ENCODE measurements at regions not wholly inside any gene's neighbourhood (a gene's known extent, or its start where the extent isn't known, plus 50 kb on each side); places are given as distances from the start of the nearest gene placed in this dataset.
"Not testable (repeated sequence)": the region's sequence is repeated elsewhere in the genome, so short reads cannot be mapped to it uniquely, and the experiment has no call there.

GRCh38 chr1:194795917-194796593 is 1609.6 kb upstream of the B3GALT2 start:
- CTCF ChIA-PET, result no interaction called here
- Mint-ChIP-seq H3K36me3 (ENCODE audit: low read depth) (no peaks in the 10 kb centered on the region), H3K4me1 (no peaks in the 10 kb centered on the region), H3K9me3 (no peaks in the 10 kb centered on the region), H3K4me3 (no peak overlapping the region), H3K27ac (no peak overlapping the region), H3K27me3 (no peaks in the 10 kb centered on the region)
- DNase-seq, result no peak
- POLR2A ChIA-PET, result no interaction called here

- no peak overlapping the region for H3K27ac Mint-ChIP-seq
- no peaks in the 10 kb centered on the region for H3K27me3 Mint-ChIP-seq
- H3K36me3 Mint-ChIP-seq (ENCODE audit: low read depth), result no peaks in the 10 kb centered on the region
- H3K4me3 Mint-ChIP-seq, result no peak overlapping the region
- CTCF ChIA-PET, result no interaction called here
- DNase-seq, result no peak
- no peaks in the 10 kb centered on the region for H3K4me1 Mint-ChIP-seq
- POLR2A ChIA-PET, result no interaction called here
- H3K9me3 Mint-ChIP-seq, result no peaks in the 10 kb centered on the region
Observed at GRCh38 chr1:194787001-194787400, 1600.6 kb upstream of the B3GALT2 start.

DNA sequence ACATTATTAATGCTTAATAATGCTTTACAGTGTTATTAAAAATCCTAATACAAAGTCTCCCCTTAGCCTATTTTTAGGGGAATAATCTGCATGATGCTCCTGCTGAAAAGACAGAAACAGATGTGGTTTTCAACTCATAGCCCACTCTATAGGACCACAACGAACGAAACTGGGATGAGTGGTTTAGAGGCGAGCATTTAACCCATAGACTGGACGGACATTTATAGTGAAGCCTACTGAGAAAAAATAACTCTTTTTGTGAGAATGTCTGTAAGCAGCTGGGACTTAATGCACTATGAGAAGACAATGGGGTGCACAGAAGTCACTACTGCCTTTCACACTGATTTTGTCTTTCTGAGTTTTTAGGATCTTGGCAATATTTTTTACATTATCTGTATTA is 1599.6 kb upstream of the B3GALT2 start:
- H3K27me3 Mint-ChIP-seq, result no peaks in the 10 kb centered on the region
- ChIA-PET POLR2A (no interaction called here), CTCF (no interaction called here)
- H3K36me3 Mint-ChIP-seq (ENCODE audit: low read depth), result no peaks in the 10 kb centered on the region
- DNase-seq, result no peak
- no peak overlapping the region for H3K27ac Mint-ChIP-seq
- H3K9me3 Mint-ChIP-seq, result no peaks in the 10 kb centered on the region
- no peak overlapping the region for H3K4me3 Mint-ChIP-seq
- no peaks in the 10 kb centered on the region for H3K4me1 Mint-ChIP-seq

GRCh38 chr1:194776657-194777056 is 1590.2 kb upstream of the B3GALT2 start:
- H3K27me3 Mint-ChIP-seq, result no peaks in the 10 kb centered on the region
- H3K4me3 Mint-ChIP-seq, result no peak overlapping the region
- ChIA-PET POLR2A (no interaction called here), CTCF (no interaction called here)
- no peak overlapping the region for H3K27ac Mint-ChIP-seq
- H3K4me1 Mint-ChIP-seq, result no peaks in the 10 kb centered on the region
- H3K36me3 Mint-ChIP-seq (ENCODE audit: low read depth), result no peaks in the 10 kb centered on the region
- DNase-seq, result no peak
- peaks cover 6% of the 10 kb centered on the region for H3K9me3 Mint-ChIP-seq

GRCh38 chr1:194774535-194774934 is 1588.1 kb upstream of the B3GALT2 start:
- Mint-ChIP-seq H3K4me3 (no peak overlapping the region), H3K27ac (no peak overlapping the region), H3K36me3 (ENCODE audit: low read depth) (no peaks in the 10 kb centered on the region), H3K27me3 (no peaks in the 10 kb centered on the region), H3K4me1 (no peaks in the 10 kb centered on the region), H3K9me3 (peaks cover 6% of the 10 kb centered on the region)
- ChIA-PET POLR2A (no interaction called here), CTCF (no interaction called here)
- DNase-seq, result no peak

- no peak overlapping the region for H3K27ac Mint-ChIP-seq
- peaks cover 4% of the 10 kb centered on the region for H3K9me3 Mint-ChIP-seq
- H3K4me1 Mint-ChIP-seq, result no peaks in the 10 kb centered on the region
- ChIA-PET POLR2A (no interaction called here), CTCF (no interaction called here)
- no peak overlapping the region for H3K4me3 Mint-ChIP-seq
- H3K27me3 Mint-ChIP-seq, result no peaks in the 10 kb centered on the region
- no peaks in the 10 kb centered on the region for H3K36me3 Mint-ChIP-seq (ENCODE audit: low read depth)
- no peak for DNase-seq
Observed at GRCh38 chr1:194755241-194755994, 1569.0 kb upstream of the B3GALT2 start.

GRCh38 chr1:194738843-194739242 is 1552.4 kb upstream of the B3GALT2 start:
- CTCF ChIA-PET, result interaction anchor here (0.6 kb wide), 1 partner anchor 494 kb away, joined by 3 read pairs; no protein-coding TSS in a partner anchor
- H3K36me3 Mint-ChIP-seq (ENCODE audit: low read depth); POLR2A ChIA-PET: not testable (repeated sequence)

DNA sequence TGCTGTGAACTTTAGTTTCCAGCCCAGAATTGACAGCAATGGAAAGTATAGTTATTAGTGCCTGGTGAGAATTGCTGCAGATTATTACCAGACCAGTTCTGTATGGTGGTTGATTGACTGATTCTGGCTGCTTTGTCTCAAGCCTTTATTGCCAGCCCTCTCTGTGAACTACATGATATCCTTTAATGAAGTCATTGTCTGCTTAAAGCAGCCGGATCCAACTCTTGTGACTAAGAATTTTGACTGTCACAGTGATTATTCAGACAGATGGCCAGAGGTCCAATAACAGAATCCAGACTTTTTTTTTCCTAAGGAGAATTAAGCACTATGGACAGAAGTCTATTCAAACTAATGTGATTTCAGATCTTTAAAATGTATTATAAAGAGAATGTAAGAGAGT is 1548.6 kb upstream of the B3GALT2 start:
- Mint-ChIP-seq H3K27me3 (no peaks in the 10 kb centered on the region), H3K27ac (no peak overlapping the region), H3K4me1 (no peaks in the 10 kb centered on the region), H3K36me3 (ENCODE audit: low read depth) (no peaks in the 10 kb centered on the region), H3K9me3 (no peaks in the 10 kb centered on the region), H3K4me3 (no peak overlapping the region)
- DNase-seq, result no peak
- ChIA-PET POLR2A (no interaction called here), CTCF (no interaction called here)

More at GRCh38 chr1:194738843-194739242, 1552.4 kb upstream of the B3GALT2 start:
- H3K9me3 Mint-ChIP-seq, H3K27me3 Mint-ChIP-seq, DNase-seq, H3K4me3 Mint-ChIP-seq, H3K4me1 Mint-ChIP-seq, H3K27ac Mint-ChIP-seq: not testable (repeated sequence)

DNA sequence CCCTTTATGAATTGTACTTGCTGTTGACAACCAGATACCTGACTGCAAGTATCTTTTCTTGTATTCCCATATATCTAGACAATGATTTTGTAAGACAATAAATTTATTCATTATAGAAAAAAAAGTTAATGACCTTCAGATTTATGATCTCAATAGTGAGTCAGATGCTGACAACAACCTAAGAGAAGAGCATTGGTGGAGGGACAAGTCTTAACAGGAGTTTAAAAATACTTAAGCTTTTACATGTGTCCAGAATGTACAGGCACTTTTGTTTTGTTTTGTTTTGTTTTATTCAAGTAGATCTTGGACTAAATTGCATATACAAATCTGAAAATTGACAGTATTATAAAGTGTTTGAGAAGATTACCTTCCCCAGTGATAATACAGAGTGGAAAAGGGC is 1544.6 kb upstream of the B3GALT2 start:
- no peaks in the 10 kb centered on the region for H3K9me3 Mint-ChIP-seq
- no peak overlapping the region for H3K27ac Mint-ChIP-seq
- no peaks in the 10 kb centered on the region for H3K4me1 Mint-ChIP-seq
- ChIA-PET POLR2A (no interaction called here), CTCF (no interaction called here)
- no peak for DNase-seq
- H3K27me3 Mint-ChIP-seq, result no peaks in the 10 kb centered on the region
- H3K4me3 Mint-ChIP-seq, result no peak overlapping the region
- no peaks in the 10 kb centered on the region for H3K36me3 Mint-ChIP-seq (ENCODE audit: low read depth)

DNA sequence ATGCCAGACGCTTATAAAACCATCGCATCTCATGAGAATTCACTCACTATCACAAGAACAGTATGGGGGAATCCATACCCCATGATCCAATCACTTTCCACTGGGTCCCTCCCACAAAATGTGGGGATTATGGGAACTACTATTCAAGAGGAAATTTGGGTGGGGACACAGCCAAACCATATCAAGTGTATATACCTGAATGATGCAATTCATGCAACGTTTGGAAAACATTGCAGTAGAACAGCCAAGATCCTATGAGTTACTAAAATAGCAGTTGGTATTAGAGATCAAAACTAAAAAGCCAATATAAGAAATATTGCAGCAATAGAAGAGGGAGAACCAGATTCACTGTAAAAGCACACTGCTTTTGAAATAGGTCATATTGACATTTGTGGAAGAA is 1543.9 kb upstream of the B3GALT2 start:
- no peaks in the 10 kb centered on the region for H3K9me3 Mint-ChIP-seq
- no peaks in the 10 kb centered on the region for H3K27me3 Mint-ChIP-seq
- ChIA-PET POLR2A (no interaction called here), CTCF (no interaction called here)
- H3K4me3 Mint-ChIP-seq, result no peak overlapping the region
- H3K36me3 Mint-ChIP-seq (ENCODE audit: low read depth), result no peaks in the 10 kb centered on the region
- no peak for DNase-seq
- no peak overlapping the region for H3K27ac Mint-ChIP-seq
- no peaks in the 10 kb centered on the region for H3K4me1 Mint-ChIP-seq

- Mint-ChIP-seq H3K4me3 (no peak overlapping the region), H3K27me3 (no peaks in the 10 kb centered on the region), H3K9me3 (no peaks in the 10 kb centered on the region), H3K27ac (no peak overlapping the region), H3K4me1 (no peaks in the 10 kb centered on the region), H3K36me3 (ENCODE audit: low read depth) (no peaks in the 10 kb centered on the region)
- ChIA-PET POLR2A (no interaction called here), CTCF (no interaction called here)
- DNase-seq, result no peak
Observed at GRCh38 chr1:194723067-194723466, 1536.7 kb upstream of the B3GALT2 start.

DNA sequence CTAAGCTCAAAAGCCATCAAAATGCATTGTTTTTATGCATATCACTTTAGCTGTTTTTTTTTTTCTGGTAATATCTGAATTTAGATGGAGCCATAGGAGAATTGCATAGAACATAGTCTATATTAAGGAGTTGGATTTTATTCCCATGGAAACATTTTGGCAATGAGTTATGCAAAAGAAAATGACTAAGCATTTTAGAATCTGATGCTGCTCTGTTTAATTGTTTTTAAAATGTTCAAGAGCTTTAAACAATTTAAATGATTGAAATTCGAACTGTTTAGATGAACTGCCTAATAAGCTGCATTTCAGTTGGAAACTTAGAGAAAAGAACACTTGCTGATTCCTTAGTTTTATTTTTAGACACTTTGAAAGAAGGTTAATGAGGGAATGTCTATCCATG is 1531.5 kb upstream of the B3GALT2 start:
- POLR2A ChIA-PET, result no interaction called here

GRCh38 chr1:194717334-194717733 is 1530.9 kb upstream of the B3GALT2 start:
- no peak for DNase-seq
- Mint-ChIP-seq H3K9me3 (no peaks in the 10 kb centered on the region), H3K27ac (no peak overlapping the region), H3K36me3 (ENCODE audit: low read depth) (no peaks in the 10 kb centered on the region), H3K4me1 (no peaks in the 10 kb centered on the region), H3K27me3 (no peaks in the 10 kb centered on the region), H3K4me3 (no peak overlapping the region)
- ChIA-PET POLR2A (no interaction called here), CTCF (no interaction called here)

More for the DNA sequence above, 1531.5 kb upstream of the B3GALT2 start:
- Mint-ChIP-seq H3K4me3 (no peak overlapping the region), H3K27ac (no peak overlapping the region), H3K4me1 (no peaks in the 10 kb centered on the region), H3K27me3 (no peaks in the 10 kb centered on the region), H3K36me3 (ENCODE audit: low read depth) (no peaks in the 10 kb centered on the region), H3K9me3 (no peaks in the 10 kb centered on the region)
- CTCF ChIA-PET, result no interaction called here
- no peak for DNase-seq

GRCh38 chr1:194710671-194711070 is 1524.3 kb upstream of the B3GALT2 start:
- DNase-seq, result no peak
- Mint-ChIP-seq H3K9me3 (no peaks in the 10 kb centered on the region), H3K4me1 (no peaks in the 10 kb centered on the region), H3K4me3 (no peak overlapping the region), H3K27me3 (no peaks in the 10 kb centered on the region), H3K27ac (no peak overlapping the region), H3K36me3 (ENCODE audit: low read depth) (no peaks in the 10 kb centered on the region)
- CTCF ChIA-PET, result no interaction called here
- POLR2A ChIA-PET, result no interaction called here
